Upper lobe of left lung (tissue), 6 donors: ENCODE measurements at regions not wholly inside any gene's neighbourhood (a gene's known extent, or its start where the extent isn't known, plus 50 kb on each side); places are given as distances from the start of the nearest gene placed in this dataset.
A peak's percentile ranks its signal among the peaks of the same experiment; 100 is the strongest.

Experiments
- ATAC-seq, 2 donors: fragments of 200-7000 bp; cut with Tn5 transposase; one replicate each; pipeline ENCODE4 v1.9.1; 2022; ENCODE audit warnings: mild to moderate bottlenecking in 2 of 2, moderate library complexity in 2 of 2; ENCODE audit not compliant: low FRiP score in 2 of 2
- DNase-seq, 2 donors: peaks; one replicate each; pipeline ENCODE4 v3.0.0-alpha.2; 2019 to 2020
- H3K27ac ChIP-seq, 4 donors: fragments of 200-600 bp; sonication (generic); one replicate each; pipeline ENCODE4 v1.5.1; 2016 to 2019
- H3K27me3 ChIP-seq, 4 donors: fragments of 200-600 bp; sonication (generic); one replicate each; pipeline ENCODE4 v1.5.1; 2017 to 2019
- H3K36me3 ChIP-seq, 4 donors: fragments of 200-600 bp; sonication (generic); one replicate each; pipeline ENCODE4 v1.5.1; 2016 to 2019
- H3K4me1 ChIP-seq, 4 donors: fragments of 200-600 bp; sonication (generic); one replicate each; pipeline ENCODE4 v1.5.1; 2018 to 2019
- H3K4me3 ChIP-seq, 4 donors: fragments of 200-600 bp; sonication (generic); one replicate each; pipeline ENCODE4 v1.5.1; 2017 to 2019; ENCODE audit warnings: mild to moderate bottlenecking in 2 of 4, moderate library complexity in 1 of 4
- H3K9me3 ChIP-seq, 4 donors: fragments of 200-600 bp; sonication (generic); one replicate each; pipeline ENCODE4 v1.5.1; 2018 to 2019
- EP300 ChIP-seq, 4 donors: sonication (generic); formaldehyde crosslinking; IDR thresholded peaks; one replicate each; pipeline ENCODE4 v1.5.1; 2017; ENCODE audit warnings: antibody characterized with exemption in 4 of 4, control low read depth in 2 of 4
- POLR2A ChIP-seq, 4 donors: fragments of 450-650 bp; IDR thresholded peaks; one replicate each; pipeline ENCODE4 v1.5.1; 2016 to 2017; ENCODE audit warnings: antibody characterized with exemption in 4 of 4, mild to moderate bottlenecking in 2 of 4
- POLR2AphosphoS5 ChIP-seq, 2 donors: sonication (generic); formaldehyde crosslinking; IDR thresholded peaks; one replicate each; pipeline ENCODE4 v1.5.1; 2017; ENCODE audit warnings: antibody characterized with exemption in 2 of 2
- WGBS, 2 donors: methylation state at CpG; one replicate each; pipeline ENCODE4 v1.1.5; 2017 to 2018; 5-methylcytosine and 5-hydroxymethylcytosine counted together
- TF ChIP-seq, protein P1 (sequence below), 6 experiments: fragments of 450-650 bp in 4 of 6; fragments of 200-600 bp in 2 of 6; sonication (generic) in 2 of 6; IDR thresholded peaks; one replicate each; pipeline ENCODE4 v1.5.1; 2016 to 2019; ENCODE audit warnings: antibody characterized with exemption in 6 of 6
- donor health status: DM: no; HTN: no; CAD: no; lungs with moderate emphysema.
- donor health status: DM: no; HTN: yes; CAD: no; lungs with severe emphysema.

DNA sequence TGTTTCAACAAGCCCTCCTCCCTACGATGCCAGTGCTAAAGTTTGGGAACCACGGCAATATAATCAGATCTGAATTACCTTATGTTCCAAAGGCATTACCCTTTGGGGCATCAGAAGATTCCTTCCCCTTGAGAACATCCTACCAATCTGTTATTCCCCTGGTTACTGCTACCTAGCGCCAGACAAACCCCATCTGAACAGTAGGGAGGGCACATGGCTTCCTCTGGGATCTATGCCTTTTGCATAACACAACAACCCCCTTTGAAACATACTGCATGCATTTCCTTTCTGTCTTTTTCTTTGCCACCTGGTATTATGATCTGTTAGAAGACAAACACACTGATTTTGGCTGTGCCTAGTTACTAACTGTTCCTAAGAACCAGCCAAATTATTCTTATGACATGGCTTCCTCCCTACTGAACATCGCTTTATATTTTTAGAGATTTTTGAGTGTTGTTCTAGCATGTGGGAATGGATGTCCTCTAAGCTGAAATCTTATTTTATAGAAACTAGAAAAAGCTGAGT lies 103.9 kb upstream of the DAPK1 start:
- Histone ChIP-seq H3K4me3 (no peak overlapping the region), H3K4me1 (peaks cover 0 to 9% (median 0%) of the 10 kb centered on the region in 4 donors), H3K27me3 (no peaks in the 10 kb centered on the region), H3K9me3 (no peaks in the 10 kb centered on the region), H3K36me3 (no peaks in the 10 kb centered on the region), H3K27ac (no peak overlapping the region)
- 92 to 93% methylated on average over 4 of the region's 4 CpGs for WGBS, 2 donors
- ATAC-seq = no peak
- no peak for TF ChIP-seq EP300 (IDR thresholded peaks at IDR 0.05)
- no peak for TF ChIP-seq POLR2AphosphoS5 (IDR thresholded peaks at IDR 0.05)
- TF ChIP-seq, protein P1, sequence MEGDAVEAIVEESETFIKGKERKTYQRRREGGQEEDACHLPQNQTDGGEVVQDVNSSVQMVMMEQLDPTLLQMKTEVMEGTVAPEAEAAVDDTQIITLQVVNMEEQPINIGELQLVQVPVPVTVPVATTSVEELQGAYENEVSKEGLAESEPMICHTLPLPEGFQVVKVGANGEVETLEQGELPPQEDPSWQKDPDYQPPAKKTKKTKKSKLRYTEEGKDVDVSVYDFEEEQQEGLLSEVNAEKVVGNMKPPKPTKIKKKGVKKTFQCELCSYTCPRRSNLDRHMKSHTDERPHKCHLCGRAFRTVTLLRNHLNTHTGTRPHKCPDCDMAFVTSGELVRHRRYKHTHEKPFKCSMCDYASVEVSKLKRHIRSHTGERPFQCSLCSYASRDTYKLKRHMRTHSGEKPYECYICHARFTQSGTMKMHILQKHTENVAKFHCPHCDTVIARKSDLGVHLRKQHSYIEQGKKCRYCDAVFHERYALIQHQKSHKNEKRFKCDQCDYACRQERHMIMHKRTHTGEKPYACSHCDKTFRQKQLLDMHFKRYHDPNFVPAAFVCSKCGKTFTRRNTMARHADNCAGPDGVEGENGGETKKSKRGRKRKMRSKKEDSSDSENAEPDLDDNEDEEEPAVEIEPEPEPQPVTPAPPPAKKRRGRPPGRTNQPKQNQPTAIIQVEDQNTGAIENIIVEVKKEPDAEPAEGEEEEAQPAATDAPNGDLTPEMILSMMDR (IDR thresholded peaks at IDR 0.05) = no peak
- TF ChIP-seq POLR2A (IDR thresholded peaks at IDR 0.05) = no peak
- DNase-seq = no peak

DNA sequence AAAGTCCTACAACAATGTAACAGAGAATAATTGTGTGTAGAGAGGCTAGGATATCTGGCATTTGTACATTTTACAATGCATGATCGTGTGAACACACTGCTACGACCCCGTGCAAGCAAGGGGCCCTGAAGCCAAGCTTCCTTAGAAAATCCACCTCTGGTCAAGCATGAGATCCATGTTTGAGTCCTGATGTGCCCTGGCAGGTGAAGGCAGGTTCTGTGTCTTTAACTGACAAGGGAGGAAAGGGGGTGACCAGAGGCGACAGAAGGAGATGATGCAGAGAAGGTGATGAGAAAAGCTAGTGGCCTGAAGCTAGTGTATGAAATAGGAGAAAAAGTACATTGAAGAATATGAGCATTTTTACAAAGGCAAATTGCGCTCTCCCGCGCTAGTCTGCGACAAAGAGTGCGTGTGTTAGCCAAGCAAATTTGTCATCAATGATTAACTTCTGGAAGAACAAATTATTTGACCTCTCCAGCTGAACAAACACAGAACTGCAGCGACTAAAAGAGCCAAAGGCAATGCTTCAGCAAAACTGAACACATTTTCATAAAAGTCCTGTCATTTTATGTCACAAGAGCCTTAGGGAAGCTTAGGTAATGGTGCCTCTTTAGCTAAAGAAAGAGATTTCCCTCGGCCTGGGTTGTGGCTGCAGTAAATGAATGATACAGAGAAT lies 101.7 kb upstream of the DAPK1 start:
- 60 to 65% methylated on average over 11 of the region's 11 CpGs for WGBS, 2 donors
- no peak overlapping the region for H3K4me3 ChIP-seq
- ATAC-seq = peak; percentile 42 to 55
- H3K27ac ChIP-seq = peak overlapping the region in 1 of 4 donors; percentile 43
- no peaks in the 10 kb centered on the region for H3K36me3 ChIP-seq
- TF ChIP-seq POLR2A (IDR thresholded peaks at IDR 0.05) (no peak), EP300 (IDR thresholded peaks at IDR 0.05) (no peak), POLR2AphosphoS5 (IDR thresholded peaks at IDR 0.05) (no peak)
- TF ChIP-seq, protein P1 (IDR thresholded peaks at IDR 0.05) = no peak
- DNase-seq = no peak
- no peaks in the 10 kb centered on the region for H3K27me3 ChIP-seq
- no peaks in the 10 kb centered on the region for H3K9me3 ChIP-seq
- H3K4me1 ChIP-seq = peaks cover 0 to 9% (median 0%) of the 10 kb centered on the region in 4 donors

DNA sequence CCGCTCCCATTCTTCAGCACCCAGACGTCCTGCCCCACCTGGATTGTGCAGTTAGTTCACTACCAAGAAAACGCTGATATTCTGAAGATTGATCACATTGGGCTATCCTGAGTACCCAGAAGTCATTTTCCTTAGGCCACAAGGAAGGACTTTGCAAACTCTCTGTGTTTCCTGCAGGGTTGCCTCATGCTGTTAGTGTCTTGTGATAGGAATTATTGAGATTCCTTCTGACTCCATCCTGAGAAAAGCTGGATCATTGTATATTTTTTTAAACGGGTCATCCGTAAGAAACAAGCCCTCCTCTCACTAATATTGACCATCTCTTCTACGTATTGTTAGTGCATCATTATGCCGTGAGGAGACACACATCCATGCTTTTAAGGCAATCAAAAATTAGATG lies 96.0 kb upstream of the DAPK1 start:
- DNase-seq = no peak
- no peaks in the 10 kb centered on the region for H3K27me3 ChIP-seq
- no peak overlapping the region for H3K4me3 ChIP-seq
- no peak overlapping the region for H3K27ac ChIP-seq
- H3K9me3 ChIP-seq = no peaks in the 10 kb centered on the region
- no peaks in the 10 kb centered on the region for H3K36me3 ChIP-seq
- ATAC-seq = no peak
- H3K4me1 ChIP-seq = peaks cover 8 to 17% (median 10%) of the 10 kb centered on the region in 4 donors
- WGBS, 2 donors = 87 to 88% methylated on average over 7 of the region's 7 CpGs
- TF ChIP-seq, protein P1 (IDR thresholded peaks at IDR 0.05) = no peak
- TF ChIP-seq EP300 (IDR thresholded peaks at IDR 0.05) (no peak), POLR2AphosphoS5 (IDR thresholded peaks at IDR 0.05) (no peak), POLR2A (IDR thresholded peaks at IDR 0.05) (no peak)

DNA sequence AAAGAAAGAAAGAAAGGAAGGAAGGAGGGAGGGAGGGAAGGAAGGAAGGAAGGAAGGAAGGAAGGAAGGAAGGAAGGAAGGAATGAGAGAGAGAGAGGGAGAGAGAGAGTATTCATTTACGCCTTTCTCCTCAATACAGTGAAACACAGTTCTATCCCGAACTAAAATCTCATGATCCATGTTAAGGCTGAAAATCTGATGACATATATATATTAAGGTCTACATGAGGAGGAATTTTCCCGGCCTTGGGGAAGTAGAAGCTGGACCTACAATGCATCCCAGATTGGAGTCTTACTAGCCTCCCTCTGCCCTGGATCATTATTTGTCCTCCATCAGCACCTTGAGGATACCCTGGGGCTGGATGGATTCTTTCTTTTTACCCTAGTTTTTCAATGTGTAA lies 95.1 kb upstream of the DAPK1 start:
- no peaks in the 10 kb centered on the region for H3K27me3 ChIP-seq
- H3K36me3 ChIP-seq = no peaks in the 10 kb centered on the region
- WGBS, 2 donors = 93 to 94% methylated on average over 3 of the region's 3 CpGs
- H3K4me1 ChIP-seq = peaks cover 8 to 22% (median 14%) of the 10 kb centered on the region in 4 donors
- TF ChIP-seq POLR2A (IDR thresholded peaks at IDR 0.05) (no peak), EP300 (IDR thresholded peaks at IDR 0.05) (no peak), POLR2AphosphoS5 (IDR thresholded peaks at IDR 0.05) (no peak)
- TF ChIP-seq, protein P1 (IDR thresholded peaks at IDR 0.05) = no peak
- no peaks in the 10 kb centered on the region for H3K9me3 ChIP-seq
- no peak for ATAC-seq
- no peak for DNase-seq
- H3K4me3 ChIP-seq = no peak overlapping the region
- H3K27ac ChIP-seq = no peak overlapping the region
